Hematopoietic multipotent progenitor cell treated with erythropoietin and hydrocortisone succinate and interleukin-3 and kit ligand, for 8 days (in vitro differentiated cells): ENCODE measurements at regions not wholly inside any gene's neighbourhood (a gene's known extent, or its start where the extent isn't known, plus 50 kb on each side); places are given as distances from the start of the nearest gene placed in this dataset.

Experiments
- DNase-seq: peaks from one replicate; pipeline ENCODE4 v3.0.0-alpha.2; 2015

DNA sequence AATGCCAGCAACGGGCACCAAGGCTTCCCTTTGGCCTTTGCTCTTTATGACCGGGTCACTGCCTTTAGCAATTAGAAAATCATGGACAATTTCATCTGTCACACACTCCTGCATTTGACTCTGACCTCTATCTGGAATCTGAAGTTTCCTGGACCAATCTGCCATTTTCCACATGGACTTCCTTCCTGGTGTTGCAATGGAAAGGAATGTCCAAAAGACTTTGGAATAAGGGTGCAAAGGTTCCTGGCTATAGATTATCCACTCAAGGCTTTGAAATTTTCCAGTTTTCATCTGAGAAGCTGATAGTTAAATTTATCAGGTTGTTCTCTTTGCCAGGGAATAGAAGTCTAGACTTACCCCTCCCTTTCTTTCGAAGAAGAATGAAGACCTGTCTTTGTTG, 523.1 kb upstream of the ZNF462 start:
- DNase-seq = no peak

DNA sequence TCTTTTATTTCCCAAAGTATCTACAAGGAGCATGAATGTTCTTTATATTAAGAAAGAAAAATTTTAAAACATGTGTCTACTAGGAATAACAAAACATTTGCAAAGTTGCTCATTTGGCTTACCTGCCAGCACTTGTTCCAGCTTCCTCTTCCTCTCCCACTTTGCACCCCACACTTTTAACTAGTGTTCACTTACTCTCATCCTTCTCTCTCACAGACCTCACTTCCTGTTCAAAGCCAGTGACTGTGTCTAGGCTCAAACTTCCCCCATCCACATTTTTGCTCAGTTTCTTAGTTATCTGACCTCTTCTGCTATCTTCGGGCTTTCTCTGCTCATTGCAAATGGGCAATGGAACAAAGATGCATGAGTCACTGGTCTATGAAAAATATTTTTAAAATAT, 512.2 kb upstream of the ZNF462 start:
- no peak for DNase-seq

DNA sequence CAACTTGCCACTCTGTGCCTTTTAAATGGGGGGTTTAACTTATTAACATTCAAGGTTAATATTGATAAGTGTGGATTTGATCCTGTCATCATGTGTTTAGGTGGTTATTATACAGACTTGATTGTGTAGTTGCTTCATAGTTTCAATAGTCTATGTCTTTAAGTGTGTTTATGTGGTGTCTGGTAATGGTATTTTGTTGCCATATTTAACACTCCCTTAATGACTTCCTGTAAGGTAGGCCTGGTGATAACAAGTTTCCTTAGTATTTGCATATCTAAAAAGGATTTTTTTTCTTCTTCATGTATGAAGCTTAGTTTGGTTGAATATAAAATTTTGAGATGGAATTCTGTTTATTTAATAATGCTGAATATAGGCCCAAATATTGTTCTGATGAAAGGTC, 506.0 kb upstream of the ZNF462 start:
- DNase-seq = no peak

DNA sequence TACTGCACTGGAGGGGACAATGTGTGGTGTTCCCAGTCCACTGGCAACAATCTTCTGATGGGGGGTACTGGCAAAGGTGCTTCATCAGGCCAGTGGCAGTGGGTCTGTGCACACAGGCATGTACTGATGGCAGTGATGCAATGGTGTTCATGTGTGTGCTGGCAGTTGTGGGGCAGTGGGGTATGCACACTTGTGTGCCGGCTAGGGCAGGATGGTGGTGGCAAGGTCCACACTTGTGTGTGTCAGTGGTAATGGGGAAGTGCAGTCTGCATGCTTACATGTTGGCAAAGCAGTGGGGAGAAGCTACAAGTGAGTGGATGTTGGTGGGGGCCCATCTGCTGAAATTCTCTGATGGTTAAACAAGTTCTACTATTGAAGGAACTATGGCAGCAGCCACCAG, 504.6 kb upstream of the ZNF462 start:
- no peak for DNase-seq

DNA sequence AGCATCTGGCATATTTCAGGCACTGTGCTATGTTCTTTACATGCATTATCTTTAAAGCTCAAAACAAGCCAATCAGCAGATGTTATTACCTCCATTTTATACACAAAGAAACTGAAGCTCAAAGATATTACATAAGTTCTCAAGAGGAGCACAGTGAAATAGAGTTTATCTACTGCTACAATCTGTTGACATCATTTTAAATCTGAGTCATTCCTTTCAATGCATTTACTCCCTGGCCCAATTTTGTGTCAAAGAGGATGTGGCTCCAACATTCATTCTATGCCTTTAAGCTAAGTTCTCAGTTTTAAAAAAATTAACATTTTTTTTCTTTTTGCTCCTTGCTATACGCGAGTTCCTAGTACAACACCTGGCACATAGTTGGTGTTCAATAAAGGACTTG, 486.3 kb upstream of the ZNF462 start:
- DNase-seq = no peak

DNA sequence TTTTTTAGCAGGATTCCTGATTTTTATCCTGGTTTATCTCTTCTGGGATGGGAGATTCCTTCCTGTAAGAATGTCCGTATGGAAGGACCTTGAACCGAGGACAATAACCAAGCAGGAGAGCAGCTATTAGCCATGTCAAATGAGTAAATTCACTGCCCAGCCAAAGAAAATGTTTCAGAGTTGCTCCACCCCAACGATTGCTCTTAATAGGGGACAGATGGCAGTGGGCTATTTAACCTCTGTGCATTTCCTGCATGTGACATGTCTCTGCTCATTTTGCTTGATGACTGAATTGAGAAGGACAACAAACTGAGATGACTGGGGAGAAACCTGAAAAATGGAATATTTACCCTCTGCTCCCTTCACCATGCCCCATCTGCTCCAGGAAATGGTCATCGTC, 479.9 kb upstream of the ZNF462 start:
- no peak for DNase-seq

DNA sequence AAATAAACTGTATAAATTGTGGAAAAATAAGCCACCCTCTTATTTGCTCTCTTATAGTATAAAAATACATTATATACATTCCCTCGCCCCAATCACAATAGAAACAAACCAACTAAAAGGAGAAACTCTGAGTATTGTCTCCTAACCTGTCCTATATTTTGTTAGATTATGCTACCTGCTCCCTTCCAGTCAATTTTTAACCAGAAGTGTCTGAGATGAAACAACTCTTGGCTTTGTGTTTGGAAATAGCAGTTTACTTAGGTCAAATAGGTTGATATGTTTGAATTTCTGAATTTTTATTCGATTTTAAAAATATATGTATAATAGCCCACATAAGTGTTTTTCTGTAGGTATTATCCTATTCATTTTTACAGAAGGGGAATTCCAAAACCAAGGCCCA, 475.0 kb upstream of the ZNF462 start:
- no peak for DNase-seq

DNA sequence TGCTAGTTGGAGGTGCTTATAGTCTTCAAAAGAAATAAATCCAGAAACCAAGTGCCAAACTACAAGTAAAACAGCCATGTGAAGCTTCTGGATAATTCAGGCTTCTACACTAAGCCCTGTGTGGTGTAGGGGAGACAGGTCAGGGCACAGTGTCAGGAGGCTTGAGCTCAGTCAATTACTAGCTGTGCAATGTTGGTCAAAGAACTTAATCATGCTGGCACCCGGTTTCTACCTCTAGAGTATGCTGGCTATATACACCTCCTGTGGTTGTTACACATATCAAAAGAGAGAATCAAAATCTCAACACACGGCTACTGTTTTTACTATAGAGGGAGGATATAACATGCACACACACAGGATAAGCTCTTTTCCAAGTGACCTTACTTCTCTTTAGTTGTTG, 469.7 kb upstream of the ZNF462 start:
- DNase-seq = no peak

DNA sequence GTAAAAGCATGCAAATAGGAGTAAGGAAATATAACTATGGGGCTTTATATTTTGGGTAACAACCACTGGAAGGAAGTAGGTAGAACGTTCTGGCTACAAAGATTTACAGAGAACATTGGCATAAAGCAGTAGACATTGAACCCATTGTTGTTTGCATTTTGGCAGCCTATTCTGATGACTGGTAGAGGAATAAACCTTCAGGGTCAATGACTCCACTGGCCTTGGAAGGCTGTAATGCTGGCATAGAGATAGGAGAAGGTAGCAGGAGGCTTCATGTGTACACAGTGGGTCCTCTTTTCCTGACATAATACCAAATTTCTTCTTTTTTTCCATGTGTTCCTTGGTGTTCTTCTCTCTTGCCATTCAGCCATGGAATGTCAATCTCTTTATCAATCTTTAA, 462.8 kb upstream of the ZNF462 start:
- DNase-seq = no peak

DNA sequence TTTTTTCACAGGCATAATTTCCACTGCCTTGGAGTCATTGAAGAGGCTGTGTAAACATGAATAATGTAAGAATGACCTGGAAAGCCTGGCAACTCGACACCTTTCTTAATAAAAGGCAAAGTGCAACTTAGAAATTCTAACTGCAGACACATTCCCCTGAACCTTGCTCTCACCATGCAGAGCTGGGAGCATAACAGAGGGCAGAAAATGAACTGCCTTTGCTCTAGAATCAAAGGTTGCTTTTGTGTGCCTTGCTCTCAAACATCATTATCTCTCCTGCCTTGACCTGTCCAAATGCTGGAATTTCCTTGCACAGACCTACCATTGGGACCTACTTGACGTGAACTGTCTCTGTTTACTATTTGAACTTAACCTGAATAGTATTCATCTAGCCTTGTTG, 462.0 kb upstream of the ZNF462 start:
- no peak for DNase-seq

DNA sequence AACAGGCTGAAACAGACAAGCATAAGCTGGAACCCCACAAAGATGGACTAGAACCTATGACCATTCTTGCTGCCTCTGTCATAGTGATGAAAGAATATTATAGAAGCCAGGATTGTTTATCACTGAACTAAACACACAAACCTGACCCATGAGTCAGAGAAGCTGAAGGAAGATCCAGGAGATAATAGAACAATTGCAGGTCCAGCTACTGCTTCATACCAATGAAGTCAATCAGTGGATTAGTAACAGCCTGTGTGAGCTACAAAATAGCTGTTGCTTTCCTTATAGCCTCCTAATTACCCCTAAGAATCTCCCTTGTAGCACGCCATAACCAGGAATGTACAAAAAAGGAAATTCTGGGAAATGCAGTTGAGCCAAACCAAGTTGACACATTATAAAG, 459.9 kb upstream of the ZNF462 start:
- DNase-seq = no peak

DNA sequence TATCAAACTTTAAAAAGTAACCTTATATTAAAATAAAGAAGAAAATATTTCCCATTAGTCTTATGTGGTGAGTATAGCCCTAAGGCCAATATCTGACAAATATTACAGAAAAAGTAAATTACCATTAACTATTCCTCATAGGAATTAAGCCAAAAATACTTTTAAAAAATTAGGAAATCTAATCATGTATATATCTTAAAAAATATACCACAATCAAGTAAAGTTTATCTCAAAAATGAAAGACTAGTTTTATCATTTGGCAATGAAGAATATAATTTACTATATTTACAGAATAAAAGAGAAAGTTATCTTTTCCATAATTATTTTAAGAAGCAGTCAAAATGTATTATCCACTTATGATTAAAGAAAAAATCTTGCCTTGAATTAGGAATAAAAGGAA, 458.8 kb upstream of the ZNF462 start:
- DNase-seq = no peak

DNA sequence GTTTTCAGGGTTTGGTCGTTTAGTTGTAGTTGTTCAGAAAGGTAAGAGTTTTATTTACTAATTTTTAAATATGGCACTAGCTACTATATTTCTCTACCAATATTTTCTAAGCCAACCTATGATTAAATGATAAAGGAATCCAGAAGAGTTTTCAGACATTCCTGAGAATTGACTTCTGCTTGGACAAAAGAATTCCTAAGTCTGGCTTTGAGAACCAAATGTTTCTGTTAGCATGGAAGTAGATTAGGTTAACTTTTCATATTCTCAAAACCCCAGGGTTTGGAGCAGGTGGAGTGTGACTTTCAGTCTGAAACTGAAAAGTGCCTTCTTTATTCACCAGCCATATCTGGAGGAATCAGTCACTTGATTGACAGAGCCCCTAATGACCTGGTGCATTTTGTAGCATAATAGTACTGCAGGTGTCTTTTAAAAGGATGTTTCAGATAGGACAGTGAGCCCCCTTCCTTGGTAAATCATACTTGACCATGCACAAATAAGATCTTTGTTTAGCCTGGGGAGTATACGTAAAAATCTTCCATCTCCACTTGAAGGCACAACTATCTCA, 457.0 kb upstream of the ZNF462 start:
- DNase-seq = no peak

DNA sequence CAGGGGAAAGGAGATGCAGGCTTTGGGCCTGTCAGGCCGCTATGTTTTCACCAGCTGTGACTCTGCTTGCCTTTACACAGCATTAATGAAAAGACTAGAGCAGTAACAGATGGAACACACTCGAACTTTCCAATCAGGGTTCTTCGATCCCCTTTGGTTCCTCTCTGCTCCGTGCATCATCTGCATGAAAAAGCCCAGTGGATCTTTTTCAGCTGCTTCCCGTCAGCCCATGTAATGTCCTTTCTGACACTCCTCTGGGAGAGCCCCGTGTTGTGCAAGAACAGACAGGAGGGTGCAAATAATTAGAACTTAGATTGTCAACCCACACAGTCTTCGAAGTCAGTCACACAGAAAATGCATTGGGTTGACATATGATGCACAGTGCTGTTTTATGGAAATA, 448.9 kb upstream of the ZNF462 start:
- DNase-seq = no peak

DNA sequence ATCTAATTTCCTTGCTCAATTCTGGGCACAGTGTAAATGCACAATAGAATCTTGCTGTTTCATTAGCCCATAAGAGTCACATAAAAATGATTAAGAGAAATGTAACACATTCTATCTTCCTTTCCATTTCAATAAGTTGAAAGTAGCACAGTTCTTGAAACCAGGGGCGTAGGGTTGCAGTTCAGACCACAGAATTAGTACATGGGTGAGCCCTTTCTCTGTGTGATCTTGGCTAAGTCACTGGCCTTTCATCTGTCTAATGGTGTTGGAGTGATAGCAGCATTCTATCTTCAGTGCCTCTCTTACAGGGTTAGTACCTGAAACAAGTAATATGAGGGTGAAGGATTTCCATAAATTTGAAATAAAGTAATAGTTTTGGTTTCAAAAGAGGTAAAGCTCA, 445.3 kb upstream of the ZNF462 start:
- DNase-seq = no peak

DNA sequence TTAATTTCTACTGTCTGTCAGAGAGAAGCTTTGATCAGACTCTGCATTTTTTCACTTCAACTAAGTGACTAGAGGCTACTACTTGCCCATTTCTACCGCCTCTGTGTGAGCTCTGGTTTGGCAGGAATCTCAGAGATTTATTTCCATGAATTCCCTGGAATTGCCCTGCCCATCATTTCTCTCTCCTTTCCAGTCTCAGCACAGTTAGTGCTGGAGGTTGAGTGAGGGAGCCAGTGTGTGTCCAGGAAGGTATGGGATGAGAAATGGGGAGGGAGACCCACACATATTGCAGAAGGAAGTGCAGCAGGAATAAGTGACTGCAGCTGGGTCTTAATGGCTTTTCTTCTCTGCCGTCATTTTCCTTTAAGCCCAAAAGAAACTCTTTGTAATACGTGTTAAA, 443.1 kb upstream of the ZNF462 start:
- no peak for DNase-seq

DNA sequence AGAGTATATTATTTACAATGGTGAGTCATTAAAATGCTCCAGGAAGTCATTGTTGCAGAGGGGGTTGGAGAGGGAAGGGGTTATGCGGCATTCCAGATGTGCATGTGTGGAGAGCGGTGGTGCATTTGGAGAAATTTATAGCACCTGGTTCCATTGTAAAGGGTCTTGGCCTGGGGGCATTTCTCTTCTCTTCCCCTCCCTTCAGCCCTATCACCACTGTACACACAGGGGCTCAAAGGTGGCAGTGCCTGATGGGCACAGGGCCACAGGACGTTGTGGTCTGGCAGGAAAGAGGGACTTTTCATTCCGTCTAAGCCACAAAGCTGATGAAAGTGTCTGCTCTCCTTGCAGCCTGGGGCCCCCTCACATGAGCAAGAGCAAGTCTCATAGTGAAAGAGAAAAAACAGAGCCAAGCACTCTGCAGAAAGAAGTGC, 442.4 kb upstream of the ZNF462 start:
- DNase-seq = peak; percentile 54

DNA sequence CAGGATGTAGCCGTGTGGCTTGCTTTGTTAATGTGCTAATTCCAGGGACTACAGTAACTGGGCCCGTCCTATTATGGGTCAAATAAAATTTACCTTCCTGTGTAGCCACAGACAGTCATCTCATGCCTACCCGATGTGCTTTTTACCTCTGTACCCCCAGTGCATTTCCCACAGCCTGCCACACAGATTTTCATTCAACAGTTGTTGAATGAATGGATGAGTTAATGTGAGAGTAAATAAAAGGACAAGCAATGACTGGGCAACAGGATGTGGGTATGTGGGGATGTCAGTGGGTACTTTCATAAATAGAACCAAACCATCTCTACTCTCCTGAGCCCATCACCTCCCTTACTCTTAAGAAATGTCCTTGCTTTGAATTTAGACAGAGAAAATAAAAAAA, 441.2 kb upstream of the ZNF462 start:
- DNase-seq = no peak

DNA sequence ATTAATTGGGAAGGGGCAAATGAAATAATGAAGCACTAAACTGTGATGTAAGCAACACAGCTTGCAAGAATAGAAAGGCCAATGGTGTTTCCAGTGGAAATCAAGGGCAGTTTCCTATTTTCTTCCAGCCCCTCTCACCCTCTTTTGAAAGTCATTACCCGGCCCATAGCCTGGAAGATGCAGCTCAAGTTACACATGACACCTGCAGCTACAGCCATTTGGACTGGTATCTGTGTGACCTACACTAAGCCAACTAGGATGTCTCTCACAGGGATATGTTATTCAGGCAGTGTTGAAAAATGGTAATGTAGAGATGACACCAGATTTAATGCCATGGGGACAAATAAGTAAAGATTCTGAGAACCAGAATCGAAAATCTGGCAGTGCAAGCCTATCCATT, 439.4 kb upstream of the ZNF462 start:
- no peak for DNase-seq

DNA sequence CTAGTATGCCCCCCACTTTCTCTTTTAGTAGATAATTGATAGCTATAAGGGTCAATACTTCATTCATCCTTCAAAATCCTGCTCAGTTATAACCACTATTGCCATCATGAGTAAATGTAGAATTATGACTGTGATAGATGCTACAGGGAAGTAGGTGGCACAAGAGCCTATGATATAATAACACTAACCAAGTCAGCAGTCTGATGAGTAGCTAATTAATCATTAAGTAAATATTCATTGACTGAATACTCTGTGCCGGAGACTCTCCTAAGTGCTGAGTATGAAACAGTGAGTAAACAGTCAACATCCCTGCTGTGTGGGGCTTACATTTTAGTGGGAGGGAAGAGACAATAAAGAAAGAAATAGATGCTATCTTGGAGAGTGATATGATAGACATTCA, 430.3 kb upstream of the ZNF462 start:
- DNase-seq = no peak

DNA sequence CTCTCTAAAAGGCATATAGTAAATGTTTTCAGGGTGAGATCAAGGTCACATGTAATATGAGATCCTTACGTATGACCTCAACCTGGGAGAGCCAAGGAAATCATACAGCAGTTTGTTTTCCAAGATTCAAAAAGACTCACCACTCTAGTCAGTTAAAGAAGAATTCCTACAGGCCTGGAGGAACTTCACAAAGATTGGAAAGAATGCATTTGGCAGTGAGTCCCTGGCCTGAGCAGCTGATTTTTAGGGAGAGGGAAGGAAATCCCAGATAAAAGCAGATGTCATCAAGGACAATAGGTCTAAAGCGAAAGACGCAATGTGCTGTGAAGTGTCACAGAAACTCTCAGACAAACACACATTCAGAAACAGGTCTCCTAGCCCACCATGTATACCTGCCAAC, 424.0 kb upstream of the ZNF462 start:
- no peak for DNase-seq

DNA sequence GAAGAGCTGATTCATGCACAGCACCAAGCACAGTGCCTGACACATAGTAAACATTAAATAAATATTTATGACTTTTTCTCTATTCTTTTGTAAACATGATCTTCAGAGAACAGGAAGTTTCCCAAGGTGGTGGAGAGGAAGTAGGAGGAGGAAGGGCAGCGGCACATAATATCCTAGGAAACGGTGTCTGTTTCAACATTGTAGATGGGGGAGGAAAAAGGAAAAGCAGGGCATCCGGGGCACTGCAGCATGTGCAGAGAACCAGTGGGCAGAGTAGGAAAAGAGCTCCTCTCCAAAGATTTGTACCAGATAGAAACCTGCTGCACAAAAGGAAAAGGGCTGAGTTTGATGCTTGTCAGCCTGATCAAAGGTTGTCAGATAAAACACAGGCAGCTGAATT, 421.7 kb upstream of the ZNF462 start:
- DNase-seq = no peak

DNA sequence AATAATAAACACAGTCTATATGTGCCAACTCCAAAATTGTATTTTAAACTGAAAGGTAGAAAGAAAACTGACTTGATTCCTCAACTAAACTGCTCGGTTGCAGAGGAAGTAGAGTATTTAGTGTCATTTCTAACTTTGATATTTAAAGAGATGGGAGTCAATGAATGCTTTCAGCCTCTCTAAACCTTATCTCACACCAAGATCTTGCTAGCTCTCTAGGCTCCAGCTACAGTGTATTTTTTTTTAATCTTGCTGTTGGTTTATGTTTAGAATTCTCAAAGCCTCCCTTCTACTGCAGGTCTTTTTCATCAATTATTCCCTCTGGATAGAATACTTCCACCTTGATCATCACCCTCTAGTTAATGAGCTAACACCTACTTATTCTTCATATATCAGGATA, 419.4 kb upstream of the ZNF462 start:
- no peak for DNase-seq

DNA sequence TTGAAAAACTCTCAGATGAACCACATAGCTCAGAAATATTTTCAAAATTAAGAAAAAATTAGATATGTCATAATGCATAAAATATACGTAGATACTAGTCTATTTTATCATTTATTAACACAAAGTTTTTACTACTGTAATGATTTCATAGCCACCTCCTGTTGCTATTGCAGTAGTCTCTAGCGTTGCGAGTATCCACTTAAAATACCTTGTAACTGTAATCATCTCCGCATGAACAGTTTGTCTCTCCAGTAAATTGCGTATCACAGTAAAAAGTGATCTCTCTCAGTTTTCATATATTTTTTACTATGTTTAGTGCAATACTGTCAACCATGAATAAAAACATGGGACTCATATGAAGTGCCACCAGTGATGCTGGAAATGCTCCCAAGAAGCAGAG, 417.9 kb upstream of the ZNF462 start:
- DNase-seq = no peak

DNA sequence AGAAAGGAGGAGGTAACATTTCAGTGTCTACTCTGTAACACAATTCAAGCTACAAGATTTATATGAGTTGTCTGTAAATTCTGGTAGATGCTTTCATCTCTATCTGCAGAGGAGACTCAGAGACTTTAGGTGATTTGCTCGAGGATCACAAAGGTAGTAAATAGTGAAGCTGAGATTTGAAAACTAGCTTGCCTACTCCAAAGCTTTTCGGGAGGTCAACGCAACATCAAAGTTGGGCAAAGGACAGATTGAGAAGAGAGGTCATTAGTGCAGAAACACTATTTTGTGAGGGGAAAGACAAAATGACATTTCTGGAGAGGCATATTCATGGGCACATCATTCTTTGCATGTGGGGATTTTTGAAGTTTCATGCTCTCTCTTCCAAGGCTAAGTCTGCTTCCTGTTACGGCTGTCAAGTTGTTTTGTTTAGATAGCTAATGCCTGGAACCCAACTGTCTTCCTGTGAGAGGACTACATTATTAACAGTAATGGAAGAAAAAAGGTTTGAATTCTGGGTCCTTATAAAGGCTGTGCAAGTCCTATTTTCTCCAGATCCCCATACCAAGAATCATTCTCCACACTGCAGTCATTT, 413.5 kb upstream of the ZNF462 start:
- no peak for DNase-seq

DNA sequence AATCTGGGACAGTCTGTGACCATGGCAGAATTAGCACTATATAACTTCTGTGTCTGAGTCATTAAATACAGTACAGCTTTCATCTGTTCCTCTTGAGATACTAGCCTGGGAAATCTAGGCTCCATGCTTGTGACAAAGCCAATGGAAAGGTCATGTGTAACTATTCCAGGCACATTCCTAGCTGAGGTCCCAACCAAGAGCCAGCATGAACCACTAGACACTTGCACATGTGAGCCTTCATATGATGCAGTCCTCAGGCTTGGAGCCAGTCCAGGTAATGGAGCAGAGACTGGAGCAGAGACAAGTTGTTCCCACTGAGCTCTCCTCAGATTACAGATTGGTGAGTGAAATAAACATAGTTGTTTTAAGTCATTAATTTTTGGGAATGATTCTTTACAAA, 412.4 kb upstream of the ZNF462 start:
- no peak for DNase-seq
